D341Med (cell line): ENCODE measurements at regions not wholly inside any gene's neighbourhood (a gene's known extent, or its start where the extent isn't known, plus 50 kb on each side); places are given as distances from the start of the nearest gene placed in this dataset.
A peak's percentile ranks its signal among the peaks of the same experiment; 100 is the strongest.
"Not testable (repeated sequence)": the region's sequence is repeated elsewhere in the genome, so short reads cannot be mapped to it uniquely, and the experiment has no call there.

ENCODE experiments used
- DNase-seq: peaks from one replicate; pipeline ENCODE4 v3.0.0; 2012; ENCODE audit warnings: low spot score

DNA sequence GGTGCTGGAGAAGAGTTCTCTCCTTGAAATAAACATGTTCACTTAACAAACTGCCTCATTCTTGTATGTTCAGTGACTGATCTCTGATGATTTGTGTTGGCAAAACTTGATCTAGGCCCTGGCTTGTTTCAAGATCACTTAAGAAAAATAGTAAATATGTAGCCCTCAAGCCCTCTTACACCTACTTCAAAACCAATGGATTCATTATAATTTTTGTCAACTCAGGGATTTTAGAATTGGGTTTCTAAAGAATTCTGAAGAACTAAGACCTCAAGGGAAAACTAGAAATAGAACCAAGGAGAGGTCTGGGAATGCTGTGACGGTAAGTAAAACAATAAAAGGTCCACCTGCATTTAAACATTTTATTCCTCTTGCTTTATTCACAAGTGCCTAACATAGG, 1731.6 kb upstream of the CELF4 start:
- no peak for DNase-seq

DNA sequence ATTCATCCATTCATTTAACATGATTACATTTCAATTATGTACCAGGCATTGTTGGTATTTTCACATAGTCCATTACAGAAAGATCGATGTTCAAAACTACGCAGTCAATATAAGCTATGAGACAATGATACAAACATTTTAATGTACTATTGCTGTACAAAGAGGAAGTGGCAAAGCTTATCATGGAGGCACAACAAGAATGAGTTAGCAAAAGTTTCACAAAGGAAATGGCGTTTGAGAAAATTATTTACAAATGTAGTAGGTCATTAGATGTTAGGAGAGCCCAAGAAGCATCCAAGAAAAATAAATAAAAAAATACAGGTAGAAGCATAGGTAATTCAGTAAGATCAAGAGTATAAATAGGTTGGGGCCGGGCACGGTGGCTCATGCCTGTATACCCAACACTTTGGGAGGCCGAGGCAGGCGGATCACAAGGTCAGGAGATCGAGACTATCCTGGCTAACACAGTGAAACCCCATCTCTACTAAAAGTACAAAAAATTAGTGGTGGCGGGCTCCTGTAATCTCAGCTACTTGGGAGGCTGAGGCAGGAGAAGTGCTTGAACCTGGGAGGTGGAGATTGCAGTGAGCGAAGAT, 1730.8 kb upstream of the CELF4 start:
- DNase-seq, result no peak

DNA sequence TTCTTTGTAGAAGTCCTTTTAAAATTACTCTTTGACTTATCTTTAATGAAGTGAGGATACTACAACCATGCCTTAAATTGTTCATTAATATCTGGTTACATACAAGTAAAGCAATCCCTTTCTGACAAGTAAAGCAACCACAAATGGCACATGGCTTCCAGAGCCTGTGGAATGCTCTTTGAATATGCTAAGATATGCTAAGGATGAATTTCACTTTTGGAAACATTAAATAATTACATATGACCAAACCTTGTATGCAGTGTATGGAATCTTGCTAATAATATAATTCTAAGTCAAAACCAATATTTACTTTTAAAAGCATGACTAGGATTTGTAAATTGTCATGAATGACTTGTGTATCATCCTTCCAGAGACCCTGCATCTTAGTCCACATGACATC, 1711.2 kb upstream of the CELF4 start:
- no peak for DNase-seq

DNA sequence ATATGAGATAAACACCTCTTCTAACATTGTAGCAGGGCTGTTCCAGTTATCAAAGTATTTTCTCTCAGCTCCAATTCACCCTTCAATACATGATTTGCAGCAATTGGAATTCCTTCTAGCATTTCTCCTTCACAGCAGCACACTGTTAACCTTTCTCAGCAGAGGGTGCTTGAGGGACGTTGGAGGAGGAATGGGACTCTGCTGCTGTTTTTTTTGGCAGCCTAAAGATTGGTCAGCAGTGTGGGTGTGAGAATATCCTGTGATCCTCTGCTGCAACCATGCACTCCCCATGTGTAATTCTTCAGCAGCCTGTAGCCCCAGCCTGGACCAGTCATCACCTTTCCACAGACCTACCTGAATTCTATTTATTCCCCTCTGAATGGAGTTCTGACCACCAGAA, 1708.9 kb upstream of the CELF4 start:
- no peak for DNase-seq

DNA sequence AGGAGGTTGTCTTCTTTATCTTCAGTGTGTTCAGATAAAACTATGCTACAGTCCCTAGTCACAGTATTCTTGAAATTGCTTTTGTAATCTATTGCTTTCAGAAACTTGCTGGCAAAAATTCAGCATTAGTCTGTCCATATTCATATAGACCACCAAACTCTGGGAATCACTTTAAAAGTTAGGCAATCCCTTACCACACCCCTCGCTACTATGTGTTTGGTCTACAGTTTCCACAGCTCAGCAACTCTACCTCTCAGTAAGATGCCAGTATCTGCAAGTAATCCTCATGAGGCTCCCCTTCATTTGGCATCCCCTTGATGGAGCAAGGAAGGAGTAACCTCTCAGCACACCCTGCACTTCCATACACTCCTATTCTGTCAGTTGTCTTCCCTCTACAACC, 1706.6 kb upstream of the CELF4 start:
- no peak for DNase-seq

DNA sequence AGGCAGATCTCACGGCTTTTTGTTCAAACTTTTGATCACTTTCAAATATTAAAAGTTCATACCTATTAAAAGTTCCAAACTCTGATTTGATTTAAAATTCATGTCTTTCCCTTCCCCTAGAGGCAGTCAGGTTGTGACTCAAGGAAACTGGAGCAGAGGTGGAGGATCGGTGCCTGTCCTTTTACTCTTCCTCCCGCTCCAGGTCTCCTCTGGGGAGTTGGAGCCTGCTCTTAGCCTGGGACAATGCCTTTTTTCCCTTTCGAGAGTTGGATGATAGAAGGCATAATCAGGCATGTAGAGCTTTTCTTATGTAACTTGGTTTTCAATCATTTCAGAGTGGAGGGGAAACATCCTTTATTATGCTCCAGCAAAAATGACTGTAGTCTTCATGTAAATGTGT, 1706.1 kb upstream of the CELF4 start:
- DNase-seq, result no peak

DNA sequence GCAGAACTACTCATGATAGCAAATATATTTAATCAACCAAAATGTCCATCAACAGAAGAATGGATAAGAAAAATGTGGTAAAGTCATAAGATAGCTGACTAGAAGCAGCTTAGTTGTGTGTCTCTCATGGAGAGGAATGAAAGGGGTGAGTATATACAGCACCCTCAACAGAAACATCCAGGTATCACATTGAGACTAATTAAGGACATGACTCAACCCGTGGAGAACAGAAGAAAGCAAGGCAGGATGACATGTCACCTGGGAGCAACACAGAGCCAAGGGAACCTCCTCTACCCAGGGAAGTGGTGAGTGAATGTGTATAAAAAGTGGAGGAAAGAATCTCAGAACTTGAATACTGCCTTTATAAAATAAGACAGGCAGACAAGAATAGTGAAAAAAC, 1695.0 kb upstream of the CELF4 start:
- DNase-seq, result no peak

DNA sequence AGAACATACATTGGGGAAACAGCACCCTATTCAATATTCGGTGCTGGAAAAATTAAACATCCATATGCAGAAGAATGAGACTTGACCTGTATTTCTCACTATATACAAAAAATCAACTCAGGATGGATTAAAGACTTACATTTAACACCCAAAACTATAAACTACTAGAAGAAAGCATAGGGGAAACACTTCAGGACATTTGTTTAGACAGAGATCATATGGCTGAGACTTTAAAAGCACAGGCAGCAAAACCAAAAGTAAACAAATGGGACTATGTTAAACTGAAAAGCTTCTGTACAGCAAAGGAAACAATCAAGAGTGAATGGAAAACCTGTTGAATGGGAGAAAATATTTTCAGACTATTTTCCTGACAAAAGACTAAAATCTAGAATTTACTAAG, 1694.1 kb upstream of the CELF4 start:
- DNase-seq, result no peak

DNA sequence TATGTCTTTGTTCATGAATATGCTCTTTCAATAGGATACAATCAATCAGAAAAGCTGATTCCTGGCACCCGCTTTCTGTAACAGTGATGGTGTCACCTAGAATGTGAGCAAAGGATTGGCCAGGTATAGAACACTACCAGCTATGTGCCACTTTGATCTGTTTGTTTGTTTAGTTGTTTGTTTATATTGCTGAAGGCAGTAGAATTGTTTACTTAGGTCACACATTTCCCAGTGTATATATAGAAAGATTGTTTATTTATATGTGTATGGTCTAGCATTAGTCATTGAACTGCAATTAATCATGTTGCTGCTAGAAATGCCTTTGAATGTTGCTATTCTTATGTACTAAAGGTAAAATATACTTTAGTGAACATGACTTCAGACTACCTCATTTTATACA, 1678.6 kb upstream of the CELF4 start:
- DNase-seq, result no peak

DNA sequence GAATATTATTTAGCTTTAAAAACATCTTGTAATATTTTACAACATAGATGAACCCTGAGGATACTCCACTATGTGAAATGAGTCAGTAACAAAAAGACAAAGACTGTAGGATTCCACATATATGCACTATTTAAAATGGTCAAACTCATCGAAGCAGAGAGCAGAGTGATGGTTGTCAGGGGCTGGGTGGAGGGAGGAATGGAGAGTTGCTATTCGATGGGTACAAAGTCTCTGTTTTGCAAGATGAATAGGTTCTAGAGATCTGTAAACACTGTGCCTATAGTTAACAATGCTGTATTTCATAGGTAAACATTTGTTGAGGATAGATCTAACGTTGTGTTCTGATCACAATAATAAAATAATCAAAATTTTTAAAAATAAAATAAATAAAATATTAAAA, 1675.9 kb upstream of the CELF4 start:
- no peak for DNase-seq

DNA sequence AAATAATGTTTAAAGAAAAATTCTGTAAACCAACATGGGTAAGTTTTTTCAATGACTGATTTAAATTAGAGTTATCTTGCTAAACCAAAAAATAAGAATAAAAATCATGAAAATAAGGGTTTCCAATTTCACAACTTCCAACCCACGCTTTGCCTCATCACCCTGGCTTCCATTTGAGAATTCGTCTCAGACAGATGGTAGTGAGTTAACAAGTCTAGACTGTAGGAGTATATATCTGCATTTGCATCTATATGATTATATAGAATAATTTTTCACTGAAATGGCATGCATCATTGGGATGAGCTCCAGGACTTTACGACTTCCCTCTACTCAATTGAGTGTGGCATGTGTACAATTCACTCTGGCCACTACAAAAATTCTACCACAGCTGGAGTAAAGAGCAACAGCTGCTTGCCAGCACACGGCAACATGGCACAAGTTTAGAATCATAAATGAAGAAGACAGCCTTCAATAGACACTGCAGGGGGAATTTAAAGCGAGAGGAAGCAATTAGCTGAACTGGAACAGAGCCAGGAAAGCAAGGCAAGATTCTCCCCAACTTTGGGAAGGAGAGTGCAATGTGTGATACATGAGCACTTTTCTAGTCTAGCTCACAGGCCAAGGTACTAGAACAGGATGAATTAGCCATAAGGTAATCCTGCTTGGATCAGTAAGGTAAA, 1673.5 kb upstream of the CELF4 start:
- no peak for DNase-seq

DNA sequence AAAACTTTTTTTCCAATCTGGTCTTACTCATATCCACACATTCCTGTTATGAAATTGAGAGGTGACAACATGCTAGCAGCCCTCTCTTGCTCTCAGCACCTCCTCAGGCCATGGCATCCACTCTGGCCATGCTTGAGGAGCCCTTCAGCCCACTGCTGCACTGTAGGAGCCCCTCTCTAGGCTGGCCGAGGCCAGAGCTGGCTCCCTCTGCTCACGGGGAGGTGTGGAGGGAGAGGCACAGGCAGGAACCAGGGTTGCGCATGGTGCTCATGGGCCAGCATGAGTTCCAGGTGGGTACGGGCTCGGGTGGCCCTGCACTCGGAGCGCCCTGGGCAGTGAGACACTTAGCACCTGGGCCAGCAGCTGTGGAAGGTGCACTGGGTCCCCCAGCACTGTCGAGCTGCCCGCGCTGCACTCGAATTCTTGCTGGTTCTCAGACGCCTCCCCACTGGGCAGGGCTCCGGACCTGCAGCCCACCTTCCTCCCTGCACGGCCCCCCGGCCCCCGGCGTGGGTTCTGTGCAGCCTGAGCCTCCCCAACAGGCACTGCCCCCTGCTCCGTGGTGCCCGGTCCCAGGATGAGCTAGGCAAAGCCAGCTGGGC, 1669.6 kb upstream of the CELF4 start:
- no peak for DNase-seq

DNA sequence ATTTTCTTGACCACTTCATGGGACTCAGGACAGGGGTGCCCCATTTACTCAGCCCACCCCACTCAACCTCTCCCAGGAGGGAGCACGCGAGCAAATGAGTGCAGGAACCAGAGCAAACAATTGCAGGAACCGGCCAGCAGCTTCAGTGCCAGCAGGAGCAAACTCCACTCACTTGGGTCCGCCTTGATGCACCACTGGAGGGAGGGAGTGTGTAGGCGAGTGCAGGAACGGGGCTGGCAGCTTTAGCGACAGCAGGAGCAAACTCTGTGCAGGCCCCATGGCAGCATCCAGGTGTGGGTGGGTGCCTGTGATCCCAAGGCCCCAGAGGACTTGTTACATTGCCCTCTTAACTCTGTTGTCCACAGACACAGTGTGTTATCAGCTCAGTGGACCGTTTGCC, 1667.3 kb upstream of the CELF4 start:
- peak; percentile 12 for DNase-seq

DNA sequence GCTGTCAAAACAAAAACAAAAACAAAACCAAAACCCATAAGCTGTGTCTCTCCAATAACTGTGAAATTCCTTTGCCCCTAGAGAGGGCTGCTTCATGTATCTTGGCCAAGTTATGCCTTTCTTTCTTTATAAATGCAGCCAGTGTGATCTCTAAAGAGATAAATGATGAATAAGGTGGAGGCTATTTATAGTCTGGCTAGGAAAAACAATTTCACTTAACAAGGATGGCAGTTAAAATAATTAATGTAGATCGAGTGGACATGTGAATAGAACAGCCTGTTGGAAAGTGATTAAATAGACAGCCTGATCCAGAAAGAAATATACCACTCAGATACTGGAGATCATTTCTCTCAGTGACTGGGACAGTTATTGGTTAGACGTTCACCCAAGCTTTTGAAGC, 1666.9 kb upstream of the CELF4 start:
- no peak for DNase-seq

DNA sequence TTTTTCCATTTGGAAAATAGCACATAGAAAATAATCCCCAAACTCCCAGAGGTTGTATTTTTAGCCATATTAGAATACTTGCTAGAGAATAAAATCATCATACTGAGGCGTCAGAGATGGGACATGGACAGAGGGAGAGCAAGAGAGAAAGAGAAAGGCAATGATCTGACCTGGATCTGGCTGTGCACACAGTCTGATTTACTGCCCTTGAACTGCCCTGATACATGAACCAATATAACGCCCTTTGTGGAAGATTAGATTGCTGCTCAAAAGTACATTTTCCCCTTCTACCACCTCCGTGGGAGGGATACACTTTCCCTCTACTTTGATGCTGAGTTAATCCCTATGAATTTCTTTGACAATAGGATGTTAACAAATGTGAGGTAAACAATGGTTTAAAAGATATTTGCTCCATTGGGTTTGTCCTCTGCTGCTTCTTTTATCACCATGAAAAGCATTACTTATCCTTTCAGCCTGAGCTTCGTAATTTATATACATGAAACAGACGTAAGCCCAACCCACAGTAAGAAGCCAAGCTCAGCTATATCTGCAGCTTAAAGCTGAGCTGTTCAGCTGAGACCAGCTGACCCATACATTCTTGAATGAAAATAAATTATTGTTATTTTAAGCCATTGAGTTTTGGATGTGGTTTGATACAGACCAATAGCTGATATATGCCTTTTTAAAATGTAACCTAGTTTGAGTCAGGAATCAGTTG, 1664.6 kb upstream of the CELF4 start:
- no peak for DNase-seq

DNA sequence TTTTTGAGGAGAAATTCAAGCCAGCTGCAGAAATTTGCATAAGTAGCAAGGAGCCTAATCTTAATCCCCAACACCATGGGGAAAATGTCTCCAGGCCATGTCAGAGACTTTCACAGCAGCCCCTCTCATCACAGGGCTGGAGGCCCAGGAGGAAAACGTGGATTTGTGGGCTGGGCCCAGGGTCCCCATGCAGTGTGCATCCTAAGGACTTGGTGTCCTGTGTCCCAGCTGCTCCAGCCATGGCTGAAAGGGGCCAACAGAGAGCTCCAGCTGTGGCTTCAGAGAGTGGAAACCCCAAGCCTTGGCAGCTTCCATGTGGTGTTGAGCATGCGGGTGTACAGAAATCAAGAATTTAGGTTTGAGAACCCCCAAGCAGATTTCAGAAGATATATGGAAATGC, 1662.2 kb upstream of the CELF4 start:
- DNase-seq, result not testable (repeated sequence)

DNA sequence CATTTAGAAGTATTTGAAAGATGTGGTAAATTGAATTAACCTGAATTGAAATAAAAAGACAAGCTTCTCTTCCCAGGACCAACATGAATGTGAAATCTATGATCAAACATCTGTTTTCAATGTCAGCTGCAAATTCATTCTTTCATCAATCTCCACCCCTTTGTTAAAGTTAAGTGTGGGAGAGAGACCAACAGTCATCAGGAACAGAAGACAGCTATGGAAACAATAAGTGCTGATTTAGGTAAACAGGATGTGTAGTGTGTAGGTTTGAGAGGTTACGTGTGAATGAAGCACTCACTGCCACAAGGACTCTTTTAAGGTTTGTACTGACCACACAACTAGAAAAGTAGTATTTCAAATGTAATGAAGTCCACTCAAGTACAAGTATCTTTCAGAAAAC, 1659.8 kb upstream of the CELF4 start:
- DNase-seq, result no peak

DNA sequence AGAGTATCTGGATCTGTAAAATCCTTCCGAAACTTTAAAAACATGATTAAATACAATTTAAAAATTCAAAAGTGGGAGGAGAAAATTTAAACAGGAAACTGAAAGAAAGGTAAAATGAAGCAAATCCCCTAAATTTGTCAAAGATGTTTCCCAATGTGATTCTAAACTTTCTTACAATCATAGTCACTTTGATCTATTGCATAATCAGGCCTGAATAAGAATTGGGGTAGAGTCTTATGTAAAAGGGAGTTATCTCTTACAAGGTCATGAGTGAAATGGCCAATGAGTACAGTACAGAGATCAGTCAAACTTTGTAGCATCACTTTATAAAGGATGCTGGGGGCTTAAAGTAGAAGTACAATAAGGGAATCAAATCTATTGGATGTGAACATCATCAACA, 1657.7 kb upstream of the CELF4 start:
- no peak for DNase-seq

DNA sequence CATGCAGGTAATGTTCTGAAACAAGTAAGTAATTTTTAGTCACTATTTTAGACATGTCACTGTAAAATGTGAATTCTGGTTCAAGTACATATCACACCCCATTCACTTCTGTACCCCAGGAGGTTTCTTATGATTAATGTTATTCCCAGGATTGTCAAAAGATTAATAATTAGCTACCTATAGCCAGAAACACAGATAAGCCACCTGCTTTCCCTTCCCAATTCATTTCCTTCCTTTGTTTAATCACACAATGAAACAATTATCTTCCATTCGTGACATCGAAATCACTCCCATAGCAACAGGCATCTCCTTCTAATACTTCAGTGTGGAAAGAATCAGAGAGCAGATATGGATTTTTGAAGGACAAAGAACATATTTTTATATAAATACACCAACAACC, 1650.3 kb upstream of the CELF4 start:
- DNase-seq, result no peak

DNA sequence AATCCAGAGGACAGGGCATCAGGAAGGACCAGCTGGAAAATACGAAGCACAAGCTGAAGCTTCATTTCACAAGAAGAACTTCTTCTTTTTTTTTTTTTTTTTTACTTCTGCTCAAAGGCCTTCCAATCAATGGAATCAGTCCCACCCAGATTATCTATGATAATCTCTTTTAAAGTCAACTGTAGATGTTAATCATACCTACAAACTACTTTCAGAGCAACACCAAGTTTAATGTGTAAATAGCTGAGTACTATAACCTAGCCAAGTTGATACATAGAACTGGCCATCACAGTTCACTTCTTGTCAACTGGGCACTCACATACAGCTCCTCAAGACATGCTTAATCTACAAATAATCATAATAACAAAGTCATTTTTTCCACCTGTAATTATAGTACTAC, 1645.9 kb upstream of the CELF4 start:
- no peak for DNase-seq

DNA sequence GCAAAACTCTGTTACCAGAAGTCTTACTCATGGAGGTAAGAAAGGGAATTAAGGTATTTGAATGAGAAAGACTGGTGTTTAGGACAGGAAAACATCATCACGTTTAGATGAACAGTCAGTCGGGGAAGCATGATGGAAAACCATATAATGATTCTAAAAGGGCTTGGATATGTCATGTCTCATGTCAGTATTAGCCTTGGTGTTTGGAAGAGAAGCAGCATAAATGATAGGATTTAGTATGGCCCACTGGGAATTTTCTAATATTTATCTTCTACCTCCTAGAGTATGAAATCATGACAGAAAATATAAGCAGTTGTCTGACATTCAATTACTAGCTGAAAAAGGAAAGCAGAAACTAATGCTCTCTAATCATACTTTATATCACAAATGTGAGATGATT, 1643.6 kb upstream of the CELF4 start:
- DNase-seq, result no peak

DNA sequence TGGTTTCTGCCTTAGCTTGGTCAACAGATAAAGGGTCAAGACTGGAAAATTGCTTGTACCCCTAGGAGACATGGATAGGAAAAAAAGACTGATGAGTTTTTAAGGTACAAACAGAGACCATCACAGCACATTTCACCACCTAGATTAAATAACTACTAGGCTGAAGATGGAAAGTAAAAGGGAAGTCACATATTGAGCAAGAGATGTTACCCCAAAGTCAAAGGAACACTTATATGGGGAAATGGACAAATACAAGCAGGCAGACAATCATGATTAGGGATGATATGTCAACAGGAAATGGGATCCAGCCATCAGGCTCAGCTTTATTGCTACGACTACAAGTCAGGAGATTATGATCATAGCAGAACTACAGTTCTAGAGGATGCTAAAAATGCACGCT, 1643.1 kb upstream of the CELF4 start:
- no peak for DNase-seq

DNA sequence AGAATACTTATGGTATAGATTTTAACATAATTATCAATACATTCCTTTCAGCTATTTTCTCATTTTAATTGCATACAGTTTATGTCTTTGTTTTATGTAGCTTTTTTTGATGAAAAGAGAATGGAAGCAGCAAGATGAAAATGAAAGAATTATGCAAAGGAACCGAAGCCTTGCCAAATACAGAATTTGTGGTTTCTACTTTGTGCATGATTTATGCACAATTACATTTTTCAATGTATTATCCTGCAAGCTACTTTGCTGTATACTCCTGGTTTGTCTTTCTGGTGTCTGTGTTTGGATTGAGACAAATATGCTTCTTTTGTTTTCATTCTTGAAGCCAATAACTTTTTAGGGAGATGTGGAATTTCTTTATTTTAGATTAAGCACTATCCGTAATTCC, 1642.6 kb upstream of the CELF4 start:
- no peak for DNase-seq
